Adrenal gland (tissue), 9 donors: ENCODE measurements at regions not wholly inside any gene's neighbourhood (a gene's known extent, or its start where the extent isn't known, plus 50 kb on each side); places are given as distances from the start of the nearest gene placed in this dataset.

ENCODE experiments used
- DNase-seq, 7 donors: peaks; one replicate each; pipeline ENCODE4 v3.0.0-alpha.2; 2019 to 2020
- H3K27ac ChIP-seq, 5 donors: fragments of 200-600 bp; sonication (generic) in 4 of 5; 1 replicate in 3 of 5; 2 replicates in 2 of 5; pipeline versions ENCODE4 v1.5.1 to v1.8.0; 2016 to 2020; ENCODE audit warnings: mild to moderate bottlenecking in 1 of 5
- H3K27me3 ChIP-seq: fragments of 200-600 bp; 2 replicates; pipeline ENCODE4 v1.8.0; 2021
- H3K36me3 ChIP-seq, 2 donors: fragments of 200-600 bp; replicated peaks in 1 of 2; 1 replicate in 1 of 2; 2 replicates in 1 of 2; pipeline versions ENCODE4 v1.5.1 to v1.8.0; 2018 to 2022
- H3K4me1 ChIP-seq, 2 donors: fragments of 200-600 bp; replicated peaks in 1 of 2; 1 replicate in 1 of 2; 2 replicates in 1 of 2; pipeline versions ENCODE4 v1.5.1 to v1.8.0; 2018 to 2021
- H3K4me3 ChIP-seq, 4 donors: fragments of 200-600 bp; sonication (generic) in 3 of 4; one replicate each; pipeline ENCODE4 v1.5.1; 2016 to 2018
- H3K9me3 ChIP-seq, 3 donors: fragments of 200-600 bp; sonication (generic) in 1 of 3; replicated peaks in 1 of 3; 1 replicate in 2 of 3; 2 replicates in 1 of 3; pipeline versions ENCODE4 v1.5.1 to v1.8.0; 2016 to 2021
- POLR2A ChIP-seq, 2 donors: fragments of 450-650 bp; IDR thresholded peaks; one replicate each; pipeline ENCODE4 v1.6.1; 2017; ENCODE audit warnings: antibody characterized with exemption in 2 of 2, mild to moderate bottlenecking in 2 of 2, moderate library complexity in 1 of 2
- WGBS, 4 donors: extraction: QIAGEN DNeasy Blood & Tissue Kit in 2 of 4; methylation state at CpG; one replicate each; pipeline versions ENCODE4 v1.1.5 to v1.1.7; 2013 to 2017; 5-methylcytosine and 5-hydroxymethylcytosine counted together
- intact Hi-C, 2 donors: fragments of 100-400 bp; cut with DNase I; formaldehyde crosslinking; loops; one replicate each; pipeline versions ENCODE4 v1.14.1 to v1.15.0; 2022 to 2023
- TF ChIP-seq, protein P1 (sequence below), 6 experiments: fragments of 450-650 bp in 4 of 6; fragments of 200-600 bp in 2 of 6; sonication (generic) in 1 of 6; IDR thresholded peaks; 1 replicate in 5 of 6; 2 replicates in 1 of 6; pipeline versions ENCODE4 v1.5.1 to v1.8.0; 2016 to 2021; ENCODE audit warnings: antibody characterized with exemption in 6 of 6, mild to moderate bottlenecking in 2 of 6, moderate library complexity in 1 of 6
- donor health status: healthy with polysubstance abuse.
- donor health status: Bipolar disorder and iron deficiency.
- donor health status: DM: yes; HTN: yes; CAD: no.
- donor health status: DM: no; HTN: no; CAD: no.
- donor health status: DM: no; HTN: no; CAD: no.

DNA sequence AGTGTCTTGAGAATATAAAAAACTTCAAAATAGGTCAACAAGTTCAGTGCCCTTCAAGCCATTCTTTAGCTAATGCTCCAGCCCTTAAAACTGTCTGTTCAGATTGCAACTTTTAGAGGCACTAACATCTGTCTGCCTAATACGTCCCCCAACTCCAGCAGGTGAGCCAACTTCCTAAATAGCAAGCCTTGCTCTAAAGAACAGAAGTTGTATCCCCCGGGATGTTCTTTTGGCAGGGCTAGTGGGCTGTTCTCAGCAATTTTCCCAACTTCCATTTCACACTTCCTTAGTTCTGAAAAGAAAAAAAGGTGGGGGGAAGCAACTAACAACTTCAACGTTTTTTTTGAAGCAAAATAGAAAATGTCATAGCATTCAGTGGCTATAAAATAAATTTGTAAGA lies 290.0 kb upstream of the PTCHD4 start:
- intact Hi-C loops = no loop called here

DNA sequence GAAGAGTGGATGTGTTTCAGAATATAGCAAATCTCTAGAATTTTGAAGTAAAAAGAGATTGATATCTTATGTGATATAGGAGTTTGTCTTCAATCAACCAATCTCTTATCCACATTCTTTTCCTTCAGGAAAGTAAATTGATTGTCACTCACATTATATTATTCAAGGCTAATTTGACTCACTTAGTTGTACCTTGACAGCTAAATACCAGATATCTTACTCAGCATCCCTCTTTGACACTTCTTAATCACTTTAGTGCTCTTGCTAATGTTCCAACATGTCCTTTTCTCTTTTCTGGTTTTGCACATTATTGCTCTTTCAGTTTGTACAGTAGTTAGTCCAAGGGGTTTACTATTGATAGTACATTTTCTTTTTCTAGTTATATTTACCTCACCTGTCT lies 286.9 kb upstream of the PTCHD4 start:
- no peak overlapping the region for H3K27ac ChIP-seq
- no peak overlapping the region for H3K4me3 ChIP-seq
- no peak for TF ChIP-seq POLR2A (IDR thresholded peaks at IDR 0.05)
- H3K4me1 ChIP-seq = no peaks in the 10 kb centered on the region
- H3K9me3 ChIP-seq = no peaks in the 10 kb centered on the region
- DNase-seq = no peak
- intact Hi-C loops = no loop called here
- H3K27me3 ChIP-seq = no peaks in the 10 kb centered on the region
- no peaks in the 10 kb centered on the region for H3K36me3 ChIP-seq

More for the DNA sequence above, 290.0 kb upstream of the PTCHD4 start:
- H3K4me1 ChIP-seq = no peaks in the 10 kb centered on the region
- TF ChIP-seq, protein P1, sequence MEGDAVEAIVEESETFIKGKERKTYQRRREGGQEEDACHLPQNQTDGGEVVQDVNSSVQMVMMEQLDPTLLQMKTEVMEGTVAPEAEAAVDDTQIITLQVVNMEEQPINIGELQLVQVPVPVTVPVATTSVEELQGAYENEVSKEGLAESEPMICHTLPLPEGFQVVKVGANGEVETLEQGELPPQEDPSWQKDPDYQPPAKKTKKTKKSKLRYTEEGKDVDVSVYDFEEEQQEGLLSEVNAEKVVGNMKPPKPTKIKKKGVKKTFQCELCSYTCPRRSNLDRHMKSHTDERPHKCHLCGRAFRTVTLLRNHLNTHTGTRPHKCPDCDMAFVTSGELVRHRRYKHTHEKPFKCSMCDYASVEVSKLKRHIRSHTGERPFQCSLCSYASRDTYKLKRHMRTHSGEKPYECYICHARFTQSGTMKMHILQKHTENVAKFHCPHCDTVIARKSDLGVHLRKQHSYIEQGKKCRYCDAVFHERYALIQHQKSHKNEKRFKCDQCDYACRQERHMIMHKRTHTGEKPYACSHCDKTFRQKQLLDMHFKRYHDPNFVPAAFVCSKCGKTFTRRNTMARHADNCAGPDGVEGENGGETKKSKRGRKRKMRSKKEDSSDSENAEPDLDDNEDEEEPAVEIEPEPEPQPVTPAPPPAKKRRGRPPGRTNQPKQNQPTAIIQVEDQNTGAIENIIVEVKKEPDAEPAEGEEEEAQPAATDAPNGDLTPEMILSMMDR (IDR thresholded peaks at IDR 0.05) = no peak
- TF ChIP-seq POLR2A (IDR thresholded peaks at IDR 0.05) = no peak
- WGBS, 4 donors = 31 to 42% (median 39%) methylated on average over 3 of the region's 3 CpGs
- H3K4me3 ChIP-seq = no peak overlapping the region
- no peak for DNase-seq
- H3K27me3 ChIP-seq = no peaks in the 10 kb centered on the region
- H3K36me3 ChIP-seq = no peaks in the 10 kb centered on the region
- H3K27ac ChIP-seq = no peak overlapping the region
- H3K9me3 ChIP-seq = peaks cover 0 to 8% (median 0%) of the 10 kb centered on the region in 3 donors

DNA sequence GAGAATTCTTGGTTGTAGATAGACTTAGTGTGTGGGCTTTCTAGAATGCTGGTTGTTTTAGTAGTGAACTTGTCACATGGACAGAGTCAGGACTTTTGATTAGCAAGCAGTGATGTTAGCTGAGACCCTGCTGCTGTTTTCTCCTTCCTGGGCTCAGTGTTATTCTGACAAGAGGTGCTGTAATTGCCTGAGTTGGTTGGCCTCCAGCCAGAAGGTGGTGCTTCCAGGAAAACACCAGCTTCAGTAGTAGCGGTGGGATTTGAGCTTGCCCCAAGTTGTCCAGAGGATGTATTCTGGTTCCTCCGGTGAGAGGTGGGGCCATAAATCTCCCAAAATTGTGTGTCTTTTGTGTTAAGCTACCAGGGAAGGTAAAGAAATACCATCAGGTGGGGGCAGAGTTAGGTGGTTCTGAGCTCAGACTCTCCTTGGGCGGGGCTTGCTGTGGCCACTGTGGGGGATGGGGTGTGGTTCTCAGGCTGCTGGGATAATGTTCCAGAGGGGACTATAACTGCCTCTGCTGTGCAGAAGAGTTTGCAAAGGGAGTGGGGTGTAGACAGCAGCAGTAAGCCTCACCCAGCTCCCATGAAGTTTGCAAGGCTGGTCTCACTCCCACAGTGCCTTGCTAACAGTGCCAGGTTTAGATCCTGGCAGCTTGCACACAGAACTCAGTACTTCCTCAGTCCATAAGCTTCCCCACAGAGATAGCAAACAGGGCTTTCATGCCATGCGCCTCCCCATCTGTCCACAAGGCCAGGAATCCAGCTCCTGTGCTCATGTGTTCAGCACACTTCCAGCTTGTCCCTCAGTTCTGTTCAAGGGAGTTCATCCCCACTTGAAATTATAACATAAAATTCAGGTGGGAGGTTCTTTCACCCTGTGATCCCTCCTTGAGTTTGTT lies 278.4 kb upstream of the PTCHD4 start:
- intact Hi-C loops = no loop called here
- TF ChIP-seq, protein P1 (IDR thresholded peaks at IDR 0.05) = no peak
- TF ChIP-seq POLR2A (IDR thresholded peaks at IDR 0.05) = no peak
- 79 to 84% (median 83%) methylated on average over 3 to 4 of the region's 4 CpGs for WGBS, 4 donors
- H3K4me3 ChIP-seq = no peak overlapping the region
- H3K9me3 ChIP-seq = no peaks in the 10 kb centered on the region
- H3K4me1 ChIP-seq = no peaks in the 10 kb centered on the region
- DNase-seq = no peak
- no peak overlapping the region for H3K27ac ChIP-seq
- H3K36me3 ChIP-seq = no peaks in the 10 kb centered on the region
- H3K27me3 ChIP-seq = no peaks in the 10 kb centered on the region

DNA sequence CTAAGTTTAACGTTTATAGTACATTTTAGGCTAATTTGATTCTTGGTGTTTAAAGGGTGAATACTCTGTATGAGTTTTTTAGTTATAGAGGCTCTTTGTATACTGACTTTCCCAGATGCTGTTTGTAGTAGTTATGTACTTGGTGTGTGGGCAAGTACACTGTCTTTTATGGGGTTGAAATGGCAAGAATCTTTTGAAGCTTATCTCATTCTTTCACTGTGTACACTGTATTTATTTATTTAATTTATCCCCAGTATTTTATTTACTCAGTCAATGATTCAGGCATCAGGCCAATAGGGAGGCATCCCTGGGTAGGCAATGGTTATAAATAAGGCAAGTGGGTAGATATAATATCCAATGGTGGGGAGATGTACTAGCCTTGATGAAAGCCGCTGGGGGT lies 277.0 kb upstream of the PTCHD4 start:
- DNase-seq = no peak
- TF ChIP-seq, protein P1 (IDR thresholded peaks at IDR 0.05) = no peak
- TF ChIP-seq POLR2A (IDR thresholded peaks at IDR 0.05) = no peak
- H3K4me1 ChIP-seq = no peaks in the 10 kb centered on the region

DNA sequence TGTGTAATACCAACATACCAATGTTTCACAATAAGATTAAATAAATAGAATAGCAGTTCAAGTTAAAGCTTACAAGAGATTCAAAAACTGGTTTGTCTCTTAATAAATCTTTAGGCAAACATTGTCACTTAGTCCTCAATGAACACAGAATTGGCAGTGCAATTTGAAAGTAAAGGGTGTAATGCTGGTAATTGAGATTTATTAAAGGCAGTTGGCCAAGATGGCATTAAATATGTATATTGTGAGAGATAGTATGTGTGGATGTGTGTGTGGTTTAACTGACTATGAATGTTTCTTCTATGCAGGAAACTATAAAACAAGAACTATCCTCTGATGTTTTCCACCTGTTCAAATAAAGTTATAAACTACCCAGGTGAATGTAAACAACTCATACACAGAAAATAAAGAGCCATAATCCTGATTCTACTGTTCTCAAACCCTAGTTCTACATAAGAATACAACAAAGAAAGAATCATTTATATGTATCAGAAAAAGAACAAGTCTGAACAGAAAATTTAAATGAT lies 267.9 kb upstream of the PTCHD4 start:
- Histone ChIP-seq H3K27me3 (no peaks in the 10 kb centered on the region), H3K36me3 (no peaks in the 10 kb centered on the region), H3K27ac (no peak overlapping the region), H3K4me3 (no peak overlapping the region), H3K9me3 (no peaks in the 10 kb centered on the region), H3K4me1 (no peaks in the 10 kb centered on the region)
- intact Hi-C loops = no loop called here
- TF ChIP-seq, protein P1 (IDR thresholded peaks at IDR 0.05) = no peak
- TF ChIP-seq POLR2A (IDR thresholded peaks at IDR 0.05) = no peak
- DNase-seq = no peak

More for the DNA sequence above, 277.0 kb upstream of the PTCHD4 start:
- H3K27me3 ChIP-seq = no peaks in the 10 kb centered on the region
- H3K4me3 ChIP-seq = no peak overlapping the region
- H3K36me3 ChIP-seq = no peaks in the 10 kb centered on the region
- no peaks in the 10 kb centered on the region for H3K9me3 ChIP-seq
- no peak overlapping the region for H3K27ac ChIP-seq
- 40 to 82% (median 53%) methylated on average over 2 of the region's 2 CpGs for WGBS, 4 donors
- intact Hi-C loops = no loop called here
